ENCODE measurements at regions not wholly inside any gene's neighbourhood (a gene's known extent, or its start where the extent isn't known, plus 50 kb on each side); places are given as distances from the start of the nearest gene placed in this dataset.

- DNase-seq = no peak
Observed at GRCh38 chr5:24804221-24804681, 159.5 kb upstream of the CDH10 start.

DNA sequence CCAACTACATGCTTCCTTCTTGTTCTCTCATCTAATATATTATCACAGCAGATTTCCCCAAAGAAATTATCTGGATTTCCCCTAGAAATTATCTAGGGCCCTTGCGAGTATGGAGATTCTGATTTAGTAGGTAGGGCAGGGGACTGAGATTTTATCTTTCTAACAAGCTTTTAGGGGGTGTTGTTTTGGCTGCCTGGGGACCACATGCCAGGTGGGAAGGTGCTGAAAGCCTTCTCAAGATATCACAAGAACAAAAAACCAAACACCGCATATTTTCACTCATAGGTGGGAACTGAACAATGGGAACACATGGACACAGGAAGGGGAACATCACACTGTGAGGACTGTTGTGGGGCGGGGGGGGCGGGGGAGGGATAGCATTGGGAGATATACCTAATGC is 146.5 kb upstream of the CDH10 start:
- no peak for DNase-seq

GRCh38 chr5:24789611-24790351 is 145.0 kb upstream of the CDH10 start:
- no peak for DNase-seq

- peak; percentile 76 for DNase-seq
Observed at GRCh38 chr5:24788829-24789514, 144.2 kb upstream of the CDH10 start.

DNA sequence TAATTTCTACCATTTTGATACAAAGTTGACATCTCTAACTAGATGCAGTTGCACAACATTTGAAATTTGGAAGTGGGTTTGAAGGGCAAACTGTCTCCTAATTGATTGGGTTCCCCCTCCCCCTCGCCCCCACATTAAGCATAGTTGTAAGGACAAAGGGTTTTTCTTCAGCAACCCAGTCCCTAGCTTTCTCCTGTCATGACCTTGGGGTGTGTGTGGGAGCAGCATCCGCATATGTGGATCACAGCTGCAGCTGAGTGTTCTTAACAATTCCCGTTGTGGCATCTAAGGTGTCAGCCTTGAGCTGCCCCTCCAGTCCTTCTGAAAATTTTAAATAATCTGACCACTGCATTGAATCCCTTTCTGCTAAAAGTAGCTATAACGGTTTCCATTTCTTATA is 141.3 kb upstream of the CDH10 start:
- no peak for DNase-seq

GRCh38 chr5:24783596-24783995 is 138.8 kb upstream of the CDH10 start:
- no peak for DNase-seq

- no peak for DNase-seq
Observed at GRCh38 chr5:24777392-24777791, 132.6 kb upstream of the CDH10 start.

- no peak for DNase-seq
Observed at GRCh38 chr5:24773261-24773660, 128.5 kb upstream of the CDH10 start.

GRCh38 chr5:24767086-24767485 is 122.3 kb upstream of the CDH10 start:
- DNase-seq = no peak

- DNase-seq = no peak
Observed at GRCh38 chr5:24765219-24765618, 120.4 kb upstream of the CDH10 start.

GRCh38 chr5:24750355-24750754 is 105.6 kb upstream of the CDH10 start:
- no peak for DNase-seq

GRCh38 chr5:24749701-24750100 is 104.9 kb upstream of the CDH10 start:
- no peak for DNase-seq

DNA sequence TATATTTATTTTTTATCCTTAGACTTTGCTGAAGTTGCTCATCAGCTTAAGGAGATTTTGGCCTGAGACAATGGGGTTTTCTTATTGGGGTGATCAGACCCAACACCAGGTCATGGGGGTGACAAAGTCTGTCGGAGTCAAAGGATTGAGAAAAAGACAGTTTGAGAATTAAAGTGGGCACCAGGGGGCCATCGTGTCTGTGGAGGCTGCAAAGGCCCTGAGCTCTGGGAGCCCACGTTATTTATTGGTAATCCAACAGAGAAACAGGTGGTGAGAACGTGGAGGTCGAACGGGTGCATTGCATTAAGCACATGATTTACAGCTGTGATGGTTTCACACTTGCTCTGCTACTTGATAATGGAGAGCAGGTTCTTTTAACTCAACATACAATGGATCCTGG is 102.5 kb upstream of the CDH10 start:
- no peak for DNase-seq

GRCh38 chr5:24742334-24742733 is 97.6 kb upstream of the CDH10 start:
- no peak for DNase-seq

DNA sequence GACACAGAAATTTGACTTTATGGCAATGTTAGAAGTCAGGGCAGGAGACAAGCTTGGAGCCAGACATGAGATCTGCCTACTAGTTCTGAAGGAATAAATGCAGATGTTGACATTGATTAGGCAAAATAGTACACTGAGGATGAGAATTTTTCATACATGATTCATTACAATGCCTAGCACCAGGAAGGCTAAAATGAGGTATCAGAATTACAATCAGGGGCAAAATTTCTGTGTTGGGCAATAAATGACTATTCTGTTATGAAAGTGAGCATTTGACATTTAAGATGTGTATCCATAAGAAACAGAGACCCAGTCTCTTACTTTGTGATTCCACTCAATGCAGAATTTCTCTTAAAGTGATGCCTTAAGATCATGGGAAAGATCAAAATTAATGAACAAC is 92.4 kb upstream of the CDH10 start:
- DNase-seq = no peak

DNA sequence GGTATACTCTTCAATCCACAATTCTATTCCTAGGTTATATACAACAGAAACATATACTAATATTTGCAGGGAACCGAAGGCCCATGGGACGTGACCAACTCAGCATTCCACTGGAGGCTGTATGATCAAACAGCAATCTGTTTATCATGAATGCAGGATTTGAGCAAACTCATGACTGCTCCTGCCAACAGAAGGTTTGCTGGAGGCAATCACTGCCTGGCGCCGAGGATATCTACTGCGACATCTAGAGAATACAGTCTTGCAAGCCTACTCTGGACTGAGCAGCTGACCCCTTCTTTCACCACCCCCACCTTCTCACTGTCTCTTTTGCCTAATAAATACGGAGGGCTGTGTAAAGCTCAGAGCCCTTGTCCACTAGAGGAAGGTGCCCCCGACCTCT is 90.5 kb upstream of the CDH10 start:
- no peak for DNase-seq

DNA sequence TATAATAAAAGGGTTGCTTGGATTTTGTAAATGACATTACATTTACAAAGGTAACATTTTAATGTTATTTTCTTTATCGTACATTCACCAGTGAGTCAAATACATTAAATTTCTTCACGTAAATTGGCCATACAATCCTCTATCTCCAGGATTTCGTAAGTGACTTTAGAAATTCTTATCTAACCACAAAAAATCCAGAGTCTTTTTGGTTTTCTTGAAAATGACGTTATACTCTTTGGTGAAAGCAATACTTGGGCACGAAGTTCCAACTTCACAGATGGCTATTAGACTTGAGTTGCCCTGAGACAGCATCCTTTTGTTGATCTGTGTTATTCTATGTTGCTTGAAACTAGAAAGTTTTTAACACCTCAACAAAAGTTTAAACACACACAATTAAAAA is 87.4 kb upstream of the CDH10 start:
- no peak for DNase-seq

DNA sequence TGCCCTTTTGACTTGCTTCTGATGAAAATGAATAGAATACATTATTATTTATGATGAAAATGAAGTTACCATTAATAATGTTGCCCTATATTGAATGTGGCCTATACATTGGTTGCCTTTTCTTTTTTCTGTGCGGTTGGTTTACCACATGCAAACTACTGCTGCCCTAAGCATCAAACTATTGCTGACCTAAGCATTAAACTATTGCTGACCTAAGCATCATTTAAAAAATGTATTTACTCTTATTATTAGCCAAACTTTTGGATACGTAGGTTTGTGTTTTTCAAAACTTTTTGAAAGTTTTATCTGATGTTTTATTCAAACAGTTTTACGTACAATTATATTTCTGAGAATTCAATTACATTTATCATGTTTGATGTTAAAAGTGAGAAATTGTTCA is 76.0 kb upstream of the CDH10 start:
- no peak for DNase-seq

GRCh38 chr5:24714746-24715145 is 70.0 kb upstream of the CDH10 start:
- no peak for DNase-seq

DNA sequence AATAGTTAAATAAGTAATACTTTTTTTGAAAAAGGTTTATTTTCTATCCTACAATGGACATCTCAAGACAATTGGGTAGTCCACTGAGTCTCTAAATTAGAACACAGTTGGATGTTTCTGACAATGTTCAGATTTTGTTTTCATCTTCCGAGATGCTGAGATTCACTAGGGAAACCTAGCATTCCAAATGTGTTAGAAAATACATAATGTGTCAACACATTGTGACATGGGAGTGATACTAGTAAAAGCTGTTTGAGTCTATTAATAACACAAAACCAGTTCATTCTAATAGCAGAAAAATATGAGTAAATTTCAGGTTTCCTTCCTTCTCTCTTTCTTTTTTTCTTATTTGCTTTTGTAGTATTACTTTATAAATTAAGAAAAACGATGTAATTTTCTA is 68.2 kb upstream of the CDH10 start:
- no peak for DNase-seq

GRCh38 chr5:24712047-24712446 is 67.3 kb upstream of the CDH10 start:
- no peak for DNase-seq

- DNase-seq = no peak
Observed at GRCh38 chr5:24703934-24704333, 59.2 kb upstream of the CDH10 start.
